Activated CD4-positive, alpha-beta T cell treated with anti-CD3 and anti-CD28 coated beads for 24 hours (primary cell): ENCODE measurements at regions not wholly inside any gene's neighbourhood (a gene's known extent, or its start where the extent isn't known, plus 50 kb on each side); places are given as distances from the start of the nearest gene placed in this dataset.
"Not testable (repeated sequence)": the region's sequence is repeated elsewhere in the genome, so short reads cannot be mapped to it uniquely, and the experiment has no call there.

Experiments used
- DNase-seq, 2 donors: peaks; one replicate each; pipeline ENCODE4 v3.0.0-alpha.2; 2020; ENCODE audit warnings: low read depth in 2 of 2

DNA sequence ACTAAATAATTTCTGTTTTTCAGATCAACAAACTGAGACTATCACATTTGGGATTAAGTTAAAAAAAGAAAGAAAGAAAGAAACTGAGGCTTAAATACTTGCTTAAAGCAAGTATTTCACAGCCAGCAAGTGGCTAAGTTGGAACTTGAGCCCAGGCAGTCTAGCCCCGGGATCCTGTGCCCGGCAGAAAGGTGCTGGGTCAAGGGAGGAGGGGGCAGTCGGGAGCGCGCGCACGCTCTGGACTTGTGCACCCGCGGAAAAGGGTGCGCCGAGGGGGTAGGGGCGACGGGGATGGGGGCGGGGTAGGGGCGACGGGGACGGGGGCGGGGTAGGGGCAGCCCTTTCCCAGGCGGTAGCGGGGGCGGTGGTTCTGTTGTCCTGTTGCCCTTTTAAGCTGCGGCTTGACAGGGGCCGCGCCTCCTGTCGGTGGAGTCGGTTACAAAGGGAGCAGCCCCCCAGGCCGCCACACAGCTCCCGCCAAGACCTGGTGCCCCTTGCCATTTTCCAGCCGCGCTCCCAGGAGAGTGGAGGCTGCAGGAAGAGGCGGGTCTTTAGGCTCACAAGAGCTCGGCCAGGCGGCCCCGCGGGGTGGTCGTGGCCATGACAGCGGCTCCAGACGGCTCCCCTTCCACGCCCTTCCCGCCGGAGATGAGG lies 60.6 kb downstream of the GOLGA8T start:
- DNase-seq, result not testable (repeated sequence)

DNA sequence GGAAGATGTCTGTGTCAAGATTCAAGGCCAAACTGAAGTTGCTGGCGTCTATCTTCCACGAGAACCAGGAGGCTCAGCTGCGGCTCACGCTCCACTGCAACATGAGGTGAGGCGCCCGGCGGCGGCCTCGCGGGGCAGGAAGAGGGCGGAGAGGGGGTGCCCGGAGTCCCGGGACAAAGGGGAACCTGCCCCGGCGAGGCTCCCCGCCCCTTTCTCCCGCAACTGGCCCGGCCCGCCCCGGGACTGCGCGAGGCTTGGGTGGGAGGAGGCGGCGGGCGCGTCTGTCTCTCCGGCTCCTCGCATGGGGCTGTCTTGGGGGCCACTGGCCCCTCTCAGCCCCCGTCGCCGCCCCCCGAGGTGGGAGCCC lies 61.1 kb downstream of the GOLGA8T start:
- DNase-seq, result peak in 1 of 2 donors; percentile 4

DNA sequence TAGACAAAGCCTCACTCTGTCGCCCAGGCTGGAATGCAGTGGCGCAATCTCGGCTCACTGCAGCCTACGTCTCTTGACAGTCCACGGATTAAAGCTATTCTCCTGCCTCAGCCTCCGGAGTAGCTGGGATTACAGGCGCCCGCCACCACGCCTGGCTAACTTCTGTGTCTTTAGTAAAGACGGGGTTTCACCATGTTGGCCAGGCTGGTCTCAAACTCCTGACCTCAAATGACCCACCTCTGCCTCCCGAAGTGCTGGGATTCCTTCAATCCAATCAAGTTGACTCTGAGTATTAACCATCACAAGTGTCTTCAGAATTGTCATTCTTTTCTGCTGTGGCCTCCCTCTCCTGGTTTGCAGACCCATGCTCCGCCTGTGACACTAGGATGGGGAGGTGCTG lies 61.9 kb downstream of the GOLGA8T start:
- DNase-seq, result not testable (repeated sequence)

DNA sequence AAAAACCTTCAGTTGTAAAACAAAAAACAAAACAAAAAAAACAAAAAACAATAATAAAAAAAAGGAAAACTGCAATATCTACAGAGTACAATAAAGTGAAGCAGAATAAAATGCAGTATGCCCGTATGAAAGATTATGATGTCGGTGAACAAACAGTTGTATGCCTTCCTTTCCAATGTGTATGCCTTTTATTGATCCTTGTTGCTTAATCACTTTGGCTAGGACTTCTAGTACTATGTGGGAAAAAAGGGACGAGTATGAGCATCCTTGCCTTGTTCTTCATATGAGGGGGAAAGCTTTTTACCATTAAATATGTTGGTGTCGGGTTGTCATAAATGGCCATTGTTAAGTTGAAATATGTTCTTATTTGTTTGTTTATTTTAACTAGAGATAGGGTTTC lies 66.7 kb downstream of the GOLGA8T start:
- not testable (repeated sequence) for DNase-seq

GRCh38 chr15:30213733-30214132 lies 78.9 kb downstream of the GOLGA8T start:
- DNase-seq, result not testable (repeated sequence)

DNA sequence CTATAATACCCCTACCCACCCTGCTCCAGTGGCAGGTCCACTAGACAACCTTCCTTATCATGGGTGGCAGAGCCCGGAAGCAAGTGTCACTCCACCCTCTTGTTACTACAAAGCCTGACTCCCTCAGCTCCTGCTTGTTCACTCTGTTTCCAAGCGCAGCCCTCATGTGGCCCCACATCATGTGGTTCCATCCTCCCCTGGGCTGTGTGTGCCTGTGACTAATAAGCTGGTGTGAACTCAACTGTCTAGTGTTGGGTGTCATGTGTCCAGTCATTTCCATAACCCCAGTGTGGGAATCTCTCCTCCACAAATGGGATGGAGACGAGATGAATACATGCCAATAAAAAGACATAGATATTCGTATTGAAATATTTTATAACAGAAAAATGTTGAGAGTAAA lies 87.0 kb downstream of the GOLGA8T start:
- DNase-seq, result not testable (repeated sequence)

GRCh38 chr15:30222798-30223591 lies 88.1 kb downstream of the GOLGA8T start:
- not testable (repeated sequence) for DNase-seq

DNA sequence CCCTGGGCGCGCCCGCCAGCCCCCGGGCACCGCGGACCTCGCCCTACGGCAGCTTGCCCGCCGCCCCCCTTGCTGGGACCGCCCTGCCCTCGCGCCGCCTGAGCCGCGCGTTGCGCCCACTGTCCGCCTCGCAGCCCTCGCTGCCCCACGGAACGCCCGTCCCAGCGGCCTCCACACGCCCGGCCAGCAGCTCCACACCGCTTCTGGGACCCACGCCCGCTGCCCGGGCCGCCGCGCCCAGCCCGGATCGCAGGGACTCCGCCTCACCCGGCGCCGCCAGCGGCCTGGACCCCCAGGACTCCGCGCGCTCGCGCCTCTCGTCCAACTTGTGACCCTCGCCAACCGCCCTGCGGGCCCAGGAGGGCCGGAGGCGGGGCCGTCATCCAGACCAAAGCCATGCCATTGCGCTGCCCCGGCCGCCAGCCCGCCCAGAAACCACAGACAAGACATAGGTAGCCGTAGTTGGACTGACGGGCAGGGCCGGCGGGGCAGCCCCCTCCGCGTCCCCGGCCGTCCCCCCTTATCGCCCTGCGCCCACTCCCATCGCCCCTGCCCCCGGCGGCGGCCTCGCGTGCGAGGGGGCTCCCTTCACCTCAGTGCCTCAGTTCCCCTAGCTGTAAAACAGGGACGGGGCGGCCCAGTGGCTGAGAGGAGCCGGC lies 90.5 kb downstream of the GOLGA8T start:
- not testable (repeated sequence) for DNase-seq

DNA sequence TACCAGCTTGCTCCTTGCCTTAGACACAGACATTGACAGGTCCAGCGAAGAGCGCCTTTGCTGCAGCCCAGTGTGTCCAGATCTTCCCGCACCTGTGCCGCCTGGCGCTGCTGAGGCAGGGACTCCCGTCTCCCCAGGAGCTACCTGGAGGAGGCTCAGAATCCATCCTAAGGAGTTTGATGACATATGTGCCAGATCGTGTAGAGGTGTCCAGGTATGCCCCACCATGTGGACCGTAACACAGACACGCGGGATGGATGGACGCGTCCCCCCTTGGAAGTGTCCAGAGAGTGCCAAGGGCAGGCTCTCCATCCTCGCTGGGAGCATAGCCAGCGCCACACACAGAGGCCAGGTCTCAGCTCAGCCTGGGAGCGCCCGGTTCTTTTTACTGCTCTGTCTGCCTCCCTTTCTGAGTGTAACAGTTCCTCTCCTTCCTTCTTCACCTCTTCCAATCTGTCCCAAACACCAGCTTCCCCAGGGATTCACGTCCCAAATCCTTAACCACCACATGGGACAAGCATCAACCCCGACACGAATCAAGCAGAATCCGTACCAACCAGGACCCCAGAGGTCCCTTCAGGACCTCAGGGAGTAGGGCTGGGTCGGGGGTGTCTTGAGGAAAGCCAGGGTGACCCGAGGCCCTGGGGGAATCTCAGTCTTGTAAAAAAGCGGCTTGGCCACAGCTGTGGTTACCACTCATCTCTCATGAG lies 126.7 kb downstream of the GOLGA8T start:
- DNase-seq, result not testable (repeated sequence)

DNA sequence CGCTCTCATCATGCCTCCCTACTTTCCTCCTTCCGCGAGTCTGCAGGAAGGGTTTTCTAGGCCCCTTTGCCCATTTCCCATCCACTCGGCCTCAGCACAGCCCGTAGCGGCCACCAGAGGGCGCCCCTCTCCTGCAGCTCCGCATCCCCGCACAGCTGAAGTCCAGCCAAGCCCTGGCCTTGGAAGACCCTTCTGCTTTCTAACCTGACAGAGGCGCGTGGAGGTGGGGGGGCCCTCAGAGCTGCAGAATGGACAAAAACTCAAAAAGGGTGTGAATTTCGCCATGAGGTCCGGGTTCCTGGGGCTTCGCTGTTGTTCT lies 127.2 kb downstream of the GOLGA8T start:
- not testable (repeated sequence) for DNase-seq

DNA sequence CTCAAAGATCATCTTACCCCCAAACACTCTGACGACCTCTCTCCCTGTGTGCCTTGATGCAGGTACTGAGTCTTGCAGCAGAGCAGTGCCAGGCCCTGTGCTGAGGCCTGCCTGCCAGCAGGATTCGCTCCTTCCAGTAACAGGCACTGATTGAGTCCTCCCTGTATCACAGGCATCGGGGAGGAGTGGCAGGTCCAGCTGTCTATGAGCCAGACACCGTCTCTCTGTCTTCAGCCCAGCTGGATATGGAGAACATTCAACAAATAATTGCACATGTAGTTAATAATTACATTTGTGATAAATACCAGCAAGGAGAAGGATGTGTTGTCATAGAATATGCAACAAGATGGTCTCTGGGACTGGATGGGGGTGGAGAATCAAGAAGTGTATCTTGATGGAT lies 129.1 kb downstream of the GOLGA8T start:
- not testable (repeated sequence) for DNase-seq

GRCh38 chr15:30295150-30295844 lies 98.0 kb downstream of the CHRFAM7A start:
- not testable (repeated sequence) for DNase-seq

- DNase-seq, result not testable (repeated sequence)
Measured at GRCh38 chr15:30303968-30304367, 89.4 kb downstream of the CHRFAM7A start.
